DND-41 (cell line): ENCODE measurements at regions not wholly inside any gene's neighbourhood (a gene's known extent, or its start where the extent isn't known, plus 50 kb on each side); places are given as distances from the start of the nearest gene placed in this dataset.

ENCODE experiments used
- CTCF ChIP-seq: IDR thresholded peaks from 2 replicates; pipeline ENCODE4 v1.5.1; 2012; ENCODE audit warnings: borderline replicate concordance, low read length, moderate library complexity, mild to moderate bottlenecking; ENCODE audit not compliant: poor library complexity, severe bottlenecking; ENCODE audit errors: extremely low read depth
- EZH2 ChIP-seq: IDR thresholded peaks from 3 replicates; pipeline ENCODE4 v1.6.1; 2012; ENCODE audit warnings: borderline replicate concordance, low read depth, mild to moderate bottlenecking, moderate library complexity, low read length, inconsistent platforms; ENCODE audit not compliant: severe bottlenecking

- TF ChIP-seq CTCF (no peak), EZH2 (no peak)
Measured at GRCh38 chr22:49404576-49405241, 423.0 kb downstream of the BRD1 start.
